Brain microvascular endothelial cell (primary cell): ENCODE measurements at regions not wholly inside any gene's neighbourhood (a gene's known extent, or its start where the extent isn't known, plus 50 kb on each side); places are given as distances from the start of the nearest gene placed in this dataset.
"Not testable (repeated sequence)": the region's sequence is repeated elsewhere in the genome, so short reads cannot be mapped to it uniquely, and the experiment has no call there.

ENCODE experiments used
- DNase-seq: peaks from one replicate; pipeline ENCODE4 v3.0.0-alpha.2; 2020
- H3K27ac ChIP-seq: fragments of 250-450 bp; sonication (Bioruptor Pico); 2 replicates; pipeline ENCODE4 v1.5.1; 2020; ENCODE audit warnings: mild to moderate bottlenecking, moderate library complexity
- H3K27me3 ChIP-seq: fragments of 250-450 bp; sonication (Bioruptor Pico); replicated peaks from 2 replicates; pipeline ENCODE4 v1.5.1; 2020; ENCODE audit warnings: mild to moderate bottlenecking
- H3K36me3 ChIP-seq: fragments of 250-450 bp; sonication (Bioruptor Pico); replicated peaks from 2 replicates; pipeline ENCODE4 v1.5.1; 2020; ENCODE audit warnings: mild to moderate bottlenecking
- H3K4me3 ChIP-seq: 2 replicates; pipeline ENCODE4 v1.5.1; 2011; ENCODE audit warnings: low read depth, mild to moderate bottlenecking, control low read depth, low read length, moderate library complexity
- CTCF ChIP-seq: IDR thresholded peaks from 2 replicates; pipeline ENCODE4 v1.5.1; 2011; ENCODE audit warnings: low read depth, mild to moderate bottlenecking, moderate library complexity, low read length, control low read depth, inconsistent platforms; ENCODE audit errors: missing control alignments
- in situ Hi-C: cut with HindIII; loops from 2 replicates; pipeline ENCODE4 v1.10.0; 2017; ENCODE audit warnings: low sequenced_read_pairs, low pct_ligation_motif_present

GRCh38 chr2:19102696-19103423, 255.6 kb downstream of the OSR1 start:
- H3K36me3 ChIP-seq = no peaks in the 10 kb centered on the region
- no peak for DNase-seq
- in situ Hi-C loops = no loop called here

DNA sequence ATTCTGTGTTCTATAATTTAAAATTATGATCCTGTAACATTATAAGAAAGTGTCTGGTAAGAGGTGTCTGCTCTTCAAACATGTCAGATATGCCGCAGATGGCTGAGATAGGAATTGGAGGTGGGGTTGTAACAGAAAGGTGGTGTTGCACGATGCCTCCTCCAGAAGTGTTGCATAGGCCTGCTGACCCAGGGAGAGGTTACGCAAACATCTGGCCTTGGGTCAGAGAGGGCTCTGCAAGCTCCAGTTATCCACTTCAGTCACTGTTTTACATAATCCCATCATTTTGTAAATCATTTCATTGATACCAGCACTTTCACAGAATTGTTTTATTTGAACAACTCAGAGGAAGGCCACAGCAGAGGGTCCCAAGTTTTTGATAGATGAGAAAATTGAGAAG, 256.5 kb downstream of the OSR1 start:
- Histone ChIP-seq H3K4me3 (no peak overlapping the region), H3K27ac (no peak overlapping the region), H3K36me3 (no peaks in the 10 kb centered on the region), H3K27me3 (no peaks in the 10 kb centered on the region)
- no peak for TF ChIP-seq CTCF
- in situ Hi-C loops = no loop called here
- DNase-seq = no peak

More at GRCh38 chr2:19102696-19103423, 255.6 kb downstream of the OSR1 start:
- Histone ChIP-seq H3K27me3 (no peaks in the 10 kb centered on the region), H3K4me3 (no peak overlapping the region), H3K27ac (no peak overlapping the region)
- TF ChIP-seq CTCF = no peak

DNA sequence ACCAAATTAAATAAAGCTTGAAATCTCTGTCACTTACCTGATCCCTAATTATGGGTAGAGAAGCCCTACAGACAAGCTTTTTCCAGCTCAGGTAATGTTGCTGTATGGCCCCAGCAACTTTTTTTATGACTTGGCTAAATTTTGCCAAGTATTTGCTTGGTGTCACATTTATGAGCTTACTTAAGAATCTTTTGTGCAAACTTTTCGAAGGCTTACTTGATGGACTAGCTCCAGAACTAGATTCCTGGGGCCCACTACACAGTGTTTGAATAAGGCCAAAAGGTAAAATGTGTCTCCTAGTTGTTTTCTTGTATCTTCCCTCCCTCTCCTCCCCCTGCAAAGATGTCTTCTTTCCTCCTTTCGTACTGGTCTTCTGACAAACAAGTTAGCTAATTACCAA, 257.9 kb downstream of the OSR1 start:
- TF ChIP-seq CTCF = no peak
- in situ Hi-C loops = no loop called here
- DNase-seq = no peak
- Histone ChIP-seq H3K36me3 (no peaks in the 10 kb centered on the region), H3K4me3 (no peak overlapping the region), H3K27ac (no peak overlapping the region), H3K27me3 (no peaks in the 10 kb centered on the region)

DNA sequence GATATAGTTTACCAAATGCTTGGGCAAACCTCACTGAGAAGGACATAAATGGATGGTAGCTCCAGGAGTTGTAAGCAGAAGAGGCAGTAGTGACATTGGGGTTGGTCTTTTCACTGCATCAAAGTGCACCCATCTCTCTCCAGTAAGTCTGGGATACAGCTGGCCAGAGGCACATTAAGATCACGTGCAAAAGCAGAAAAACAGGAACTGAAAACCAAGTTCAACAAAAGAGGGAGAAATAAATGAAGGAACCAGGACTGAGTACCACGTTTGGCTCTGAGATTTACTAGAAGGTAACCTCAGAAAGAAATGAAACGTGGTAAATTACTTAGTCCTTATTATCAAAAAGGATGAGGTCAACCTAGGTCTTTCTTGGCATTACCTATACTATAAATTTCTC, 259.2 kb downstream of the OSR1 start:
- DNase-seq = no peak
- H3K36me3 ChIP-seq = no peaks in the 10 kb centered on the region
- no peak for TF ChIP-seq CTCF
- no peak overlapping the region for H3K4me3 ChIP-seq
- in situ Hi-C loops = no loop called here
- H3K27me3 ChIP-seq = no peaks in the 10 kb centered on the region
- no peak overlapping the region for H3K27ac ChIP-seq

GRCh38 chr2:19098467-19099160, 259.8 kb downstream of the OSR1 start:
- in situ Hi-C loops = no loop called here
- DNase-seq = no peak
- Histone ChIP-seq H3K27ac (no peak overlapping the region), H3K4me3 (no peak overlapping the region), H3K36me3 (no peaks in the 10 kb centered on the region), H3K27me3 (no peaks in the 10 kb centered on the region)
- no peak for TF ChIP-seq CTCF

DNA sequence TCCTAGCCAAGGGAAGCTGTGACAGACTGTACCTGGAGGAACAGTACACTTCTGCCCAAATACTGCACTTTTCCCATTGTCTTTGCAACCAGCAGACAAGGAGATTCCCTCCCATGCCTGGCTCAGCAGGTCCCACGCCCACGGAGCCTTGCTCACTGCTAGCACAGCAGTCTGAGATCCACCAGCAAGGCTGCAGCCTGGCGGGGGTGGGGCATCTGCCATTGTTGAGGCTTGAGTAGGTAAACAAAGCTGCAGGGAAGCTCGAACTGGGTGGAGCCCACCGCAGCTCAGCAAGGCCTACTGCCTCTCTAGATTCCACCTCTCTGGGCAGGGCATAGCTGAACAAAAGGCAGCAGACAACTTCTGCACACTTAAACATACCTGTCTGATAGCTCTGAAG, 268.9 kb downstream of the OSR1 start:
- H3K4me3 ChIP-seq, in situ Hi-C loops, DNase-seq, H3K36me3 ChIP-seq, H3K27ac ChIP-seq, H3K27me3 ChIP-seq: not testable (repeated sequence)
